ENCODE measurements at regions not wholly inside any gene's neighbourhood (a gene's known extent, or its start where the extent isn't known, plus 50 kb on each side); places are given as distances from the start of the nearest gene placed in this dataset. TPM values are rescaled to one million over a fixed set of nuclear protein-coding genes. Genes with fewer than 3 reads are reported as not detected.

Small RNA genes in the stretch of these regions (small RNA-seq; reads per million reads assigned to genes)
- not detected for gene AC091895.1 (ENCODE audit: low replicate concordance)
- not detected for gene AC091912.1 (ENCODE audit: low replicate concordance)
- not detected for gene AC091912.2 (ENCODE audit: low replicate concordance)
- not detected for gene AC091932.2 (ENCODE audit: low replicate concordance)
- not detected for gene AC091932.4 (ENCODE audit: low replicate concordance)
- not detected for gene AC091953.1 (ENCODE audit: low replicate concordance)
- gene AC091953.2 (ENCODE audit: low replicate concordance) = not detected
- gene AC091953.3 (ENCODE audit: low replicate concordance) = not detected
- gene AC091953.5 (ENCODE audit: low replicate concordance) = not detected
- not detected for gene AC091965.3 (ENCODE audit: low replicate concordance)
- not detected for gene RNU1-76P (ENCODE audit: low replicate concordance)

Data from spinal cord (tissue), 1 donor.